ENCODE measurements at regions not wholly inside any gene's neighbourhood (a gene's known extent, or its start where the extent isn't known, plus 50 kb on each side); places are given as distances from the start of the nearest gene placed in this dataset.

DNA sequence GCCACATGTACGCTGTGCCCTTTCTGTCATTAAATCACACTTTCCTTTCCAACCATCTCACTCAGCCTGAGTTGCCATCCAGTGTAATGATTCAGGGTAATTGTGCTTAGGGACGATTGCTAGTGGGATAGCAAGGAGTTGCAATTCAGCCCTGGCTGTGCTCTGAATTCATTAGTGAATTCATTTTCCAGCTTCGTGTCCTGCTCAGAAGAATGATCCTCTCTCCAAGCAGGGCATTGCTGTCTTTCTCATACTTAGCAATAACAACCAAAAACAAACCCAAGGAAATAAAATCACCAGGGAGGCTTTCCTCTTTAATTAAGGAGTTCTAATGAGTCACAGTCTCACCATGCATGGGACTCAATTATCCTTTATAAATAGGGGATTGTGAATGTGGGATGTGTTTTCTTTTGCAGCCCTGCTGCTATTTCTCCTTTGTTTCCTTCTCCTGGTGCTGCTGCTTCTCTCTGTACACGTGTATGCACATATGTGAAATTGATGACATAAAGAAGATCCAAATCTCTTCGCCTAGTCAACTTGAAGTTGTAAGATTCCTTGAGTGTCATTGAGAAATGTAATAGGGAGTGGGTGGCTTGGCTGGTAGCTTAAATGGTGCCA lies 167.0 kb downstream of the TSEN15 start:
- TF ChIP-seq, protein P1, sequence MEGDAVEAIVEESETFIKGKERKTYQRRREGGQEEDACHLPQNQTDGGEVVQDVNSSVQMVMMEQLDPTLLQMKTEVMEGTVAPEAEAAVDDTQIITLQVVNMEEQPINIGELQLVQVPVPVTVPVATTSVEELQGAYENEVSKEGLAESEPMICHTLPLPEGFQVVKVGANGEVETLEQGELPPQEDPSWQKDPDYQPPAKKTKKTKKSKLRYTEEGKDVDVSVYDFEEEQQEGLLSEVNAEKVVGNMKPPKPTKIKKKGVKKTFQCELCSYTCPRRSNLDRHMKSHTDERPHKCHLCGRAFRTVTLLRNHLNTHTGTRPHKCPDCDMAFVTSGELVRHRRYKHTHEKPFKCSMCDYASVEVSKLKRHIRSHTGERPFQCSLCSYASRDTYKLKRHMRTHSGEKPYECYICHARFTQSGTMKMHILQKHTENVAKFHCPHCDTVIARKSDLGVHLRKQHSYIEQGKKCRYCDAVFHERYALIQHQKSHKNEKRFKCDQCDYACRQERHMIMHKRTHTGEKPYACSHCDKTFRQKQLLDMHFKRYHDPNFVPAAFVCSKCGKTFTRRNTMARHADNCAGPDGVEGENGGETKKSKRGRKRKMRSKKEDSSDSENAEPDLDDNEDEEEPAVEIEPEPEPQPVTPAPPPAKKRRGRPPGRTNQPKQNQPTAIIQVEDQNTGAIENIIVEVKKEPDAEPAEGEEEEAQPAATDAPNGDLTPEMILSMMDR (IDR thresholded peaks at IDR 0.05 in 8 of 11, conservative IDR thresholded peaks at IDR 0.05 in 3 of 11): no peak
- TF ChIP-seq POLR2AphosphoS5 (IDR thresholded peaks at IDR 0.05): no peak
- no peak for TF ChIP-seq POLR2A (IDR thresholded peaks at IDR 0.05)

Measured in spleen (tissue), 7 donors.